ENCODE measurements at regions not wholly inside any gene's neighbourhood (a gene's known extent, or its start where the extent isn't known, plus 50 kb on each side); places are given as distances from the start of the nearest gene placed in this dataset.
"Not testable (repeated sequence)": the region's sequence is repeated elsewhere in the genome, so short reads cannot be mapped to it uniquely, and the experiment has no call there.

- no peak for ATAC-seq
- Mint-ChIP-seq H3K9me3 (peaks cover 8% of the 10 kb centered on the region), H3K27ac (no peak overlapping the region), H3K4me3 (no peak overlapping the region), H3K36me3 (no peaks in the 10 kb centered on the region), H3K4me1 (no peaks in the 10 kb centered on the region)
- no peak for DNase-seq (ENCODE audit: low spot score in 2 of 2)
These were observed 527.1 kb downstream of the STIM2 start for GRCh38 chr4:27387711-27388110.

GRCh38 chr4:27397886-27398285 lies 537.2 kb downstream of the STIM2 start:
- H3K4me1 Mint-ChIP-seq, result no peaks in the 10 kb centered on the region
- H3K4me3 Mint-ChIP-seq, result no peak overlapping the region
- ATAC-seq, result no peak
- H3K36me3 Mint-ChIP-seq, result no peaks in the 10 kb centered on the region
- H3K27ac Mint-ChIP-seq, result no peak overlapping the region
- no peak for DNase-seq (ENCODE audit: low spot score in 2 of 2)
- H3K9me3 Mint-ChIP-seq, result peaks cover 11% of the 10 kb centered on the region

GRCh38 chr4:27398631-27399310 lies 538.1 kb downstream of the STIM2 start:
- no peak for DNase-seq (ENCODE audit: low spot score in 2 of 2)
- Mint-ChIP-seq H3K9me3 (peaks cover 11% of the 10 kb centered on the region), H3K4me1 (no peaks in the 10 kb centered on the region), H3K36me3 (no peaks in the 10 kb centered on the region), H3K4me3 (no peak overlapping the region), H3K27ac (no peak overlapping the region)
- no peak for ATAC-seq

- Mint-ChIP-seq H3K9me3 (peaks cover 19% of the 10 kb centered on the region), H3K4me3 (no peak overlapping the region), H3K27ac (no peak overlapping the region), H3K4me1 (no peaks in the 10 kb centered on the region), H3K36me3 (no peaks in the 10 kb centered on the region)
- no peak for ATAC-seq
- DNase-seq (ENCODE audit: low spot score in 2 of 2), result no peak
These were observed 547.0 kb downstream of the STIM2 start for GRCh38 chr4:27407616-27408015.

GRCh38 chr4:27412613-27413012 lies 552.0 kb downstream of the STIM2 start:
- DNase-seq (ENCODE audit: low spot score in 2 of 2) (no peak), ATAC-seq (no peak)
- H3K4me1 Mint-ChIP-seq, result no peaks in the 10 kb centered on the region
- H3K27ac Mint-ChIP-seq, result no peak overlapping the region
- no peaks in the 10 kb centered on the region for H3K36me3 Mint-ChIP-seq
- H3K9me3 Mint-ChIP-seq, result peaks cover 20% of the 10 kb centered on the region
- H3K4me3 Mint-ChIP-seq, result no peak overlapping the region

GRCh38 chr4:27414887-27415731 lies 554.5 kb downstream of the STIM2 start:
- Mint-ChIP-seq H3K9me3 (peaks cover 16% of the 10 kb centered on the region), H3K4me1 (no peaks in the 10 kb centered on the region), H3K27ac (no peak overlapping the region), H3K4me3 (no peak overlapping the region), H3K36me3 (no peaks in the 10 kb centered on the region)
- ATAC-seq (no peak), DNase-seq (ENCODE audit: low spot score in 2 of 2) (no peak)

GRCh38 chr4:27428661-27429060 lies 568.0 kb downstream of the STIM2 start:
- Mint-ChIP-seq H3K4me3 (no peak overlapping the region), H3K9me3 (peaks cover 19% of the 10 kb centered on the region), H3K27ac (no peak overlapping the region), H3K36me3 (no peaks in the 10 kb centered on the region), H3K4me1 (no peaks in the 10 kb centered on the region)
- DNase-seq (ENCODE audit: low spot score in 2 of 2) (no peak), ATAC-seq (no peak)

GRCh38 chr4:27429364-27429871 lies 568.8 kb downstream of the STIM2 start:
- Mint-ChIP-seq H3K4me1 (no peaks in the 10 kb centered on the region), H3K36me3 (no peaks in the 10 kb centered on the region), H3K27ac (no peak overlapping the region), H3K9me3 (peaks cover 18% of the 10 kb centered on the region), H3K4me3 (no peak overlapping the region)
- ATAC-seq (no peak), DNase-seq (ENCODE audit: low spot score in 2 of 2) (no peak)

GRCh38 chr4:27442146-27442545 lies 581.5 kb downstream of the STIM2 start:
- Mint-ChIP-seq H3K4me1 (no peaks in the 10 kb centered on the region), H3K4me3 (no peak overlapping the region), H3K27ac (no peak overlapping the region), H3K9me3 (peaks cover 12% of the 10 kb centered on the region), H3K36me3 (no peaks in the 10 kb centered on the region)
- DNase-seq (ENCODE audit: low spot score in 2 of 2) (no peak), ATAC-seq (no peak)

GRCh38 chr4:27442661-27443060 lies 582.0 kb downstream of the STIM2 start:
- H3K36me3 Mint-ChIP-seq, result not testable (repeated sequence)

GRCh38 chr4:27463816-27464215 lies 603.2 kb downstream of the STIM2 start:
- Mint-ChIP-seq H3K36me3 (no peaks in the 10 kb centered on the region), H3K4me1 (no peaks in the 10 kb centered on the region), H3K27ac (no peak overlapping the region), H3K9me3 (peaks cover 11% of the 10 kb centered on the region), H3K4me3 (no peak overlapping the region)
- ATAC-seq (no peak), DNase-seq (ENCODE audit: low spot score in 2 of 2) (no peak)

More at GRCh38 chr4:27442661-27443060, 582.0 kb downstream of the STIM2 start:
- not testable (repeated sequence) for H3K27ac Mint-ChIP-seq; DNase-seq (ENCODE audit: low spot score in 2 of 2); H3K4me3 Mint-ChIP-seq; ATAC-seq; H3K4me1 Mint-ChIP-seq
- peaks cover 12% of the 10 kb centered on the region for H3K9me3 Mint-ChIP-seq

- DNase-seq (ENCODE audit: low spot score in 2 of 2) (no peak), ATAC-seq (no peak)
- no peaks in the 10 kb centered on the region for H3K36me3 Mint-ChIP-seq
- peaks cover 8% of the 10 kb centered on the region for H3K9me3 Mint-ChIP-seq
- H3K27ac Mint-ChIP-seq, result no peak overlapping the region
- H3K4me1 Mint-ChIP-seq, result no peaks in the 10 kb centered on the region
- no peak overlapping the region for H3K4me3 Mint-ChIP-seq
These were observed 606.7 kb downstream of the STIM2 start for GRCh38 chr4:27467351-27467750.

- H3K36me3 Mint-ChIP-seq, result no peaks in the 10 kb centered on the region
- no peaks in the 10 kb centered on the region for H3K4me1 Mint-ChIP-seq
- ATAC-seq (no peak), DNase-seq (ENCODE audit: low spot score in 2 of 2) (no peak)
- H3K9me3 Mint-ChIP-seq, result peaks cover 6% of the 10 kb centered on the region
- no peak overlapping the region for H3K27ac Mint-ChIP-seq
- H3K4me3 Mint-ChIP-seq, result no peak overlapping the region
These were observed 611.7 kb downstream of the STIM2 start for GRCh38 chr4:27472364-27472763.

GRCh38 chr4:27474691-27475090 lies 614.0 kb downstream of the STIM2 start:
- Mint-ChIP-seq H3K36me3 (no peaks in the 10 kb centered on the region), H3K9me3 (peaks cover 7% of the 10 kb centered on the region), H3K27ac (no peak overlapping the region), H3K4me3 (no peak overlapping the region), H3K4me1 (no peaks in the 10 kb centered on the region)
- ATAC-seq (no peak), DNase-seq (ENCODE audit: low spot score in 2 of 2) (no peak)

GRCh38 chr4:27484216-27484615 lies 623.6 kb downstream of the STIM2 start:
- DNase-seq (ENCODE audit: low spot score in 2 of 2) (no peak), ATAC-seq (no peak)
- H3K4me3 Mint-ChIP-seq, result no peak overlapping the region
- H3K9me3 Mint-ChIP-seq, result peaks cover 13% of the 10 kb centered on the region
- no peaks in the 10 kb centered on the region for H3K4me1 Mint-ChIP-seq
- no peak overlapping the region for H3K27ac Mint-ChIP-seq
- H3K36me3 Mint-ChIP-seq, result no peaks in the 10 kb centered on the region

- ATAC-seq (no peak), DNase-seq (ENCODE audit: low spot score in 2 of 2) (no peak)
- H3K4me3 Mint-ChIP-seq, result no peak overlapping the region
- H3K4me1 Mint-ChIP-seq, result no peaks in the 10 kb centered on the region
- peaks cover 20% of the 10 kb centered on the region for H3K9me3 Mint-ChIP-seq
- H3K36me3 Mint-ChIP-seq, result no peaks in the 10 kb centered on the region
- no peak overlapping the region for H3K27ac Mint-ChIP-seq
These were observed 629.7 kb downstream of the STIM2 start for GRCh38 chr4:27490315-27490714.
